Trophoblast cell (in vitro differentiated cells and primary cell): ENCODE measurements at regions not wholly inside any gene's neighbourhood (a gene's known extent, or its start where the extent isn't known, plus 50 kb on each side); places are given as distances from the start of the nearest gene placed in this dataset.
"Not testable (repeated sequence)": the region's sequence is repeated elsewhere in the genome, so short reads cannot be mapped to it uniquely, and the experiment has no call there.

Experiments
- DNase-seq, 2 donors: peaks; one replicate each; pipeline ENCODE4 v3.0.0-alpha.2; 2016
- H2AFZ ChIP-seq: 2 replicates; pipeline ENCODE4 v1.6.1; 2013; ENCODE audit warnings: low read length, moderate library complexity, mild to moderate bottlenecking; ENCODE audit not compliant: insufficient read depth, poor library complexity
- H2AK5ac ChIP-seq: 2 replicates; pipeline ENCODE4 v1.6.1; 2013; ENCODE audit warnings: mild to moderate bottlenecking, low read length
- H2BK120ac ChIP-seq: 2 replicates; pipeline ENCODE4 v1.6.1; 2013; ENCODE audit warnings: low read length, mild to moderate bottlenecking, moderate library complexity; ENCODE audit not compliant: insufficient read depth, poor library complexity
- H2BK12ac ChIP-seq: 2 replicates; pipeline ENCODE4 v1.6.1; 2013; ENCODE audit warnings: mild to moderate bottlenecking, low read length, moderate library complexity
- H2BK5ac ChIP-seq: 2 replicates; pipeline ENCODE4 v1.6.1; 2013; ENCODE audit warnings: low read length, low read depth, moderate library complexity, mild to moderate bottlenecking; ENCODE audit not compliant: poor library complexity
- H3K14ac ChIP-seq: 2 replicates; pipeline ENCODE4 v1.6.1; 2013; ENCODE audit warnings: mild to moderate bottlenecking, low read length
- H3K18ac ChIP-seq: 2 replicates; pipeline ENCODE4 v1.6.1; 2013; ENCODE audit warnings: mild to moderate bottlenecking, low read length
- H3K23ac ChIP-seq: 2 replicates; pipeline ENCODE4 v1.6.1; 2013; ENCODE audit warnings: low read length
- H3K27ac ChIP-seq: 2 replicates; pipeline ENCODE4 v1.5.1; 2013; ENCODE audit warnings: low read depth, mild to moderate bottlenecking, inconsistent platforms, low read length, moderate library complexity
- H3K27me3 ChIP-seq: 2 replicates; pipeline ENCODE4 v1.6.1; 2013; ENCODE audit warnings: inconsistent platforms, mild to moderate bottlenecking, low read length, moderate library complexity; ENCODE audit not compliant: insufficient read depth
- H3K36me3 ChIP-seq, 2 experiments: 1 replicate in 1 of 2; 2 replicates in 1 of 2; pipeline ENCODE4 v1.6.1; 2013; ENCODE audit warnings: low read length in 2 of 2, mild to moderate bottlenecking in 2 of 2, moderate library complexity in 1 of 2; ENCODE audit not compliant: insufficient read depth in 2 of 2, control insufficient read depth in 1 of 2
- H3K4ac ChIP-seq: 2 replicates; pipeline ENCODE4 v1.6.1; 2013; ENCODE audit warnings: low read depth, mild to moderate bottlenecking, low read length, moderate library complexity
- H3K4me1 ChIP-seq, 2 experiments: 1 replicate in 1 of 2; 2 replicates in 1 of 2; pipeline ENCODE4 v1.6.1; 2013; ENCODE audit warnings: low read length in 2 of 2, mild to moderate bottlenecking in 2 of 2, moderate library complexity in 1 of 2; ENCODE audit not compliant: insufficient read depth in 2 of 2, control insufficient read depth in 1 of 2
- H3K4me2 ChIP-seq: 2 replicates; pipeline ENCODE4 v1.6.1; 2013; ENCODE audit warnings: inconsistent platforms, mild to moderate bottlenecking, low read length, moderate library complexity
- H3K4me3 ChIP-seq: 2 replicates; pipeline ENCODE4 v1.5.1; 2013; ENCODE audit warnings: mild to moderate bottlenecking, low read depth, low read length, inconsistent platforms
- H3K79me1 ChIP-seq: one replicate; pipeline ENCODE4 v1.6.1; 2013; ENCODE audit warnings: low read length
- H3K79me2 ChIP-seq: 2 replicates; pipeline ENCODE4 v1.6.1; 2013; ENCODE audit warnings: low read length, mild to moderate bottlenecking; ENCODE audit not compliant: control insufficient read depth, insufficient read depth, poor library complexity
- H3K9ac ChIP-seq: 2 replicates; pipeline ENCODE4 v1.6.1; 2013; ENCODE audit warnings: mild to moderate bottlenecking, low read length
- H3K9me3 ChIP-seq: 2 replicates; pipeline ENCODE4 v1.6.1; 2013; ENCODE audit warnings: low read depth, mild to moderate bottlenecking, control low read depth, inconsistent platforms, low read length; ENCODE audit not compliant: insufficient read depth
- H4K12ac ChIP-seq: 2 replicates; pipeline ENCODE4 v1.6.1; 2013; ENCODE audit warnings: low read depth, mild to moderate bottlenecking, low read length, moderate library complexity
- H4K8ac ChIP-seq: 2 replicates; pipeline ENCODE4 v1.6.1; 2013; ENCODE audit warnings: low read depth, mild to moderate bottlenecking, low read length, moderate library complexity
- H4K91ac ChIP-seq: one replicate; pipeline ENCODE4 v1.6.1; 2013; ENCODE audit warnings: low read depth, mild to moderate bottlenecking, low read length, moderate library complexity
- WGBS: extraction: QIAGEN DNeasy Blood & Tissue Kit; methylation state at CpG from one replicate; pipeline ENCODE4 v1.1.7; 2013; ENCODE audit warnings: missing lambda C conversion rate; ENCODE audit not compliant: insufficient read length, insufficient coverage; ENCODE audit errors: extremely low coverage; 5-methylcytosine and 5-hydroxymethylcytosine counted together

- no peak overlapping the region for H3K4ac ChIP-seq
- no peak overlapping the region for H3K27ac ChIP-seq
- no peak overlapping the region for H4K12ac ChIP-seq
- no peak for DNase-seq
- H3K9me3 ChIP-seq, result no peaks in the 10 kb centered on the region
- no peaks in the 10 kb centered on the region for H3K27me3 ChIP-seq
- no peak overlapping the region for H3K23ac ChIP-seq
- no peaks in the 10 kb centered on the region for H3K4me1 ChIP-seq
- no peak overlapping the region for H3K4me3 ChIP-seq
- no peak overlapping the region for H4K8ac ChIP-seq
- no peaks in the 10 kb centered on the region for H3K36me3 ChIP-seq
- H2AK5ac ChIP-seq, result no peak overlapping the region
- H3K79me2 ChIP-seq, result no peaks in the 10 kb centered on the region
- H2BK120ac ChIP-seq, result no peak overlapping the region
- no peak overlapping the region for H3K14ac ChIP-seq
- H3K79me1 ChIP-seq, result no peaks in the 10 kb centered on the region
- no peak overlapping the region for H2BK12ac ChIP-seq
- H3K4me2 ChIP-seq, result no peak overlapping the region
- no peak overlapping the region for H3K18ac ChIP-seq
- no peak overlapping the region for H2BK5ac ChIP-seq
- no peak overlapping the region for H2AFZ ChIP-seq
- H4K91ac ChIP-seq, result no peak overlapping the region
- no peak overlapping the region for H3K9ac ChIP-seq
Observed at GRCh38 chr12:97877404-97877803, 414.8 kb downstream of the RMST start.

GRCh38 chr12:97886511-97887176 lies 424.0 kb downstream of the RMST start:
- H3K4ac ChIP-seq, result no peak overlapping the region
- no peak overlapping the region for H3K23ac ChIP-seq

GRCh38 chr12:97897881-97898280 lies 435.3 kb downstream of the RMST start:
- H3K23ac ChIP-seq, H2AFZ ChIP-seq, H3K79me2 ChIP-seq, H3K27me3 ChIP-seq, H3K4me2 ChIP-seq, H3K14ac ChIP-seq, H2BK5ac ChIP-seq, H3K36me3 ChIP-seq, H3K4ac ChIP-seq, H3K27ac ChIP-seq, H3K9ac ChIP-seq, H3K9me3 ChIP-seq, DNase-seq, H4K12ac ChIP-seq, H3K4me3 ChIP-seq, H2BK120ac ChIP-seq, H4K8ac ChIP-seq, H4K91ac ChIP-seq, H3K4me1 ChIP-seq, H2BK12ac ChIP-seq, H2AK5ac ChIP-seq, H3K18ac ChIP-seq, H3K79me1 ChIP-seq: not testable (repeated sequence)
- WGBS, result no CpG with 5 or more reads among the region's 6 CpGs

More at GRCh38 chr12:97886511-97887176, 424.0 kb downstream of the RMST start:
- Histone ChIP-seq H3K27ac (no peak overlapping the region), H3K36me3 (no peaks in the 10 kb centered on the region), H3K79me1 (no peaks in the 10 kb centered on the region), H3K27me3 (no peaks in the 10 kb centered on the region), H4K8ac (no peak overlapping the region), H3K4me2 (no peak overlapping the region), H2AFZ (no peak overlapping the region), H3K14ac (no peak overlapping the region), H3K4me1 (no peaks in the 10 kb centered on the region), H2BK120ac (no peak overlapping the region), H3K9ac (no peak overlapping the region), H4K12ac (no peak overlapping the region), H4K91ac (no peak overlapping the region), H2BK5ac (no peak overlapping the region), H3K4me3 (no peak overlapping the region), H2BK12ac (no peak overlapping the region), H3K79me2 (no peaks in the 10 kb centered on the region), H2AK5ac (no peak overlapping the region), H3K9me3 (no peaks in the 10 kb centered on the region), H3K18ac (no peak overlapping the region)
- DNase-seq, result no peak
- no CpG with 5 or more reads among the region's 4 CpGs for WGBS

GRCh38 chr12:97899529-97899928 lies 436.9 kb downstream of the RMST start:
- H3K4me2 ChIP-seq, result no peak overlapping the region
- no peaks in the 10 kb centered on the region for H3K79me1 ChIP-seq
- no peak overlapping the region for H3K9ac ChIP-seq
- H3K18ac ChIP-seq, result no peak overlapping the region
- H3K27ac ChIP-seq, result no peak overlapping the region
- H4K12ac ChIP-seq, result no peak overlapping the region
- H2AFZ ChIP-seq, result no peak overlapping the region
- H3K36me3 ChIP-seq, result no peaks in the 10 kb centered on the region
- H3K79me2 ChIP-seq, result no peaks in the 10 kb centered on the region
- no peaks in the 10 kb centered on the region for H3K27me3 ChIP-seq
- H3K4me3 ChIP-seq, result no peak overlapping the region
- H2BK12ac ChIP-seq, result no peak overlapping the region
- H3K4ac ChIP-seq, result no peak overlapping the region
- peaks cover 3% of the 10 kb centered on the region for H3K9me3 ChIP-seq
- no peak overlapping the region for H3K14ac ChIP-seq
- no peak for DNase-seq
- H4K91ac ChIP-seq, result no peak overlapping the region
- H3K23ac ChIP-seq, result no peak overlapping the region
- no peak overlapping the region for H2BK120ac ChIP-seq
- no peak overlapping the region for H2BK5ac ChIP-seq
- H2AK5ac ChIP-seq, result no peak overlapping the region
- no peak overlapping the region for H4K8ac ChIP-seq
- no peaks in the 10 kb centered on the region for H3K4me1 ChIP-seq
